Neural cell (in vitro differentiated cells): ENCODE measurements at regions not wholly inside any gene's neighbourhood (a gene's known extent, or its start where the extent isn't known, plus 50 kb on each side); places are given as distances from the start of the nearest gene placed in this dataset.

ENCODE experiments used
- EP300 ChIP-seq: fragments of 450-650 bp; conservative IDR thresholded peaks from 2 replicates; pipeline ENCODE4 v1.6.1; 2014; ENCODE audit warnings: antibody characterized with exemption, mild to moderate bottlenecking, moderate library complexity; ENCODE audit not compliant: poor library complexity, severe bottlenecking
- POLR2AphosphoS5 ChIP-seq: IDR thresholded peaks from 2 replicates; pipeline ENCODE4 v1.6.1; 2012
- RAD21 ChIP-seq: fragments of 450-650 bp; conservative IDR thresholded peaks from 2 replicates; pipeline ENCODE4 v1.6.1; 2014; ENCODE audit warnings: antibody characterized with exemption, mild to moderate bottlenecking, moderate library complexity
- SMC3 ChIP-seq: fragments of 450-650 bp; conservative IDR thresholded peaks from 2 replicates; pipeline ENCODE4 v1.6.1; 2014; ENCODE audit warnings: antibody characterized with exemption, mild to moderate bottlenecking, moderate library complexity; ENCODE audit not compliant: poor library complexity
- TF ChIP-seq, protein P1 (sequence below): fragments of 450-650 bp; IDR thresholded peaks from 2 replicates; pipeline ENCODE4 v1.5.1; 2014; ENCODE audit warnings: antibody characterized with exemption, mild to moderate bottlenecking, moderate library complexity; ENCODE audit not compliant: poor library complexity, severe bottlenecking

DNA sequence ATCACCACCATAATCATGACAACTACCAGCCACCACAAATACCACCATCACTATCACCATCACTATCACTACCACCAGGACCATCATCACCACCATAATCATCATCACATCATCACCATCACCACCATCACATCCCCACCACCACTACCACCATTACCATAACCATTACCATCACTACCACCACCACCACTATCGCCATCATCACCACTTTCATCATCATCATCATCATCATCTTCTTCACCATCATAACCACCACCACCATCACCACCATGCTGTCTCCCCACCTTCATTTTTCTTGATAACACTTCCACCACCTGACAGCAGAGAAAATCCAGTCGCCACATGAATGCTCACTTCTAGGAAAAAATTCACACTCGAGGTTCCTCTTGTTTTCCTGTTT lies 253.6 kb downstream of the ANKRD60 start:
- TF ChIP-seq, protein P1, sequence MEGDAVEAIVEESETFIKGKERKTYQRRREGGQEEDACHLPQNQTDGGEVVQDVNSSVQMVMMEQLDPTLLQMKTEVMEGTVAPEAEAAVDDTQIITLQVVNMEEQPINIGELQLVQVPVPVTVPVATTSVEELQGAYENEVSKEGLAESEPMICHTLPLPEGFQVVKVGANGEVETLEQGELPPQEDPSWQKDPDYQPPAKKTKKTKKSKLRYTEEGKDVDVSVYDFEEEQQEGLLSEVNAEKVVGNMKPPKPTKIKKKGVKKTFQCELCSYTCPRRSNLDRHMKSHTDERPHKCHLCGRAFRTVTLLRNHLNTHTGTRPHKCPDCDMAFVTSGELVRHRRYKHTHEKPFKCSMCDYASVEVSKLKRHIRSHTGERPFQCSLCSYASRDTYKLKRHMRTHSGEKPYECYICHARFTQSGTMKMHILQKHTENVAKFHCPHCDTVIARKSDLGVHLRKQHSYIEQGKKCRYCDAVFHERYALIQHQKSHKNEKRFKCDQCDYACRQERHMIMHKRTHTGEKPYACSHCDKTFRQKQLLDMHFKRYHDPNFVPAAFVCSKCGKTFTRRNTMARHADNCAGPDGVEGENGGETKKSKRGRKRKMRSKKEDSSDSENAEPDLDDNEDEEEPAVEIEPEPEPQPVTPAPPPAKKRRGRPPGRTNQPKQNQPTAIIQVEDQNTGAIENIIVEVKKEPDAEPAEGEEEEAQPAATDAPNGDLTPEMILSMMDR = no peak
- TF ChIP-seq EP300 (no peak), POLR2AphosphoS5 (no peak), RAD21 (no peak), SMC3 (no peak)
